KOPT-K1 (cell line): ENCODE measurements at regions not wholly inside any gene's neighbourhood (a gene's known extent, or its start where the extent isn't known, plus 50 kb on each side); places are given as distances from the start of the nearest gene placed in this dataset.

ENCODE experiments used
- H3K27ac ChIP-seq: fragments of 200-600 bp; sonication (generic); 2 replicates; pipeline ENCODE4 v1.5.1; 2016; ENCODE audit warnings: antibody characterized with exemption, mild to moderate bottlenecking, low read depth, low read length; ENCODE audit not compliant: poor library complexity, severe bottlenecking
- H3K36me3 ChIP-seq: fragments of 200-600 bp; sonication (generic); 2 replicates; pipeline ENCODE4 v1.5.1; 2017; ENCODE audit warnings: antibody characterized with exemption, mild to moderate bottlenecking, low read length, moderate library complexity; ENCODE audit not compliant: insufficient read depth
- H3K9me3 ChIP-seq: fragments of 200-600 bp; sonication (generic); 2 replicates; pipeline ENCODE4 v1.5.1; 2017; ENCODE audit warnings: antibody characterized with exemption, low read length, mild to moderate bottlenecking; ENCODE audit not compliant: insufficient read depth, poor library complexity, severe bottlenecking

DNA sequence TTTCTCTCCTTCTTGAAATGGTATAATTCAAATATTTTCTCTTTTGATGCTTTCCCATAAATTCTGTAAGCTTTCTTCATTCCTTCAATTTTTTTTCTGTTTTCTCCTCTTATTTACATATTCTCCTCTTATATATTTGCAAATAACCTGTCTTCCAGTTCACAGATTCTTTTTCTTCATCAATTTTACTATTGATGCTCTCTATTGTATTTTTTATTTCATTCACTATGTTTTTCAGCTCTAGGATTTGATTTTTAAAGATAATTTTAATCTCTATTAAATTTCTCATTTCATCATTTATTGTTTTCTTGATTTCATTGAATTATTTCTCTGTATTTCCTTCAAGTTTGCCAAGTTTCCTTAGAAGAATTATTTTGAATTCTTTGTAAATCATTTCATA lies 54.0 kb upstream of the PRPS1L1 start:
- Histone ChIP-seq H3K9me3 (peaks cover 38% of the 10 kb centered on the region), H3K27ac (no peak overlapping the region), H3K36me3 (no peaks in the 10 kb centered on the region)

DNA sequence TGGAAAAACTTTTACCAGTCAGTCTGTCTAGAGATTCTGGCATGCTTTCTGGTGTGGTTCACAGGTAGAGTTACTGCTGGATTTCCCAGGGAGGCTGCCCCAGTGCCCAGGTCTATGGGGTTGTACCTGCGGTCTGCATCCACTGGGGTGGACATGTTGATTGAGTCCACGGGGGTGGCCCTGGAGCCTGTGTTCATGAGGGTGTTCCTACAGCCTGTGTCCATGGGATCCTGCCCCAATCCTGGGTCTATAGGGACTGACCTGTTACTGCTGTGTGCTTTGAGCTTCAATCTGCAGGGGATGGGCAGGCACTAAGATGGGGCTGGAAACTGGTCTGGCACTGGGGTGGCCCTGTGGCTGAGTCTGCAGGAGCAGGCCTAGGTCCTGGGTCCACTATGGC lies 54.5 kb upstream of the PRPS1L1 start:
- H3K27ac ChIP-seq, result no peak overlapping the region
- peaks cover 41% of the 10 kb centered on the region for H3K9me3 ChIP-seq
- no peaks in the 10 kb centered on the region for H3K36me3 ChIP-seq

DNA sequence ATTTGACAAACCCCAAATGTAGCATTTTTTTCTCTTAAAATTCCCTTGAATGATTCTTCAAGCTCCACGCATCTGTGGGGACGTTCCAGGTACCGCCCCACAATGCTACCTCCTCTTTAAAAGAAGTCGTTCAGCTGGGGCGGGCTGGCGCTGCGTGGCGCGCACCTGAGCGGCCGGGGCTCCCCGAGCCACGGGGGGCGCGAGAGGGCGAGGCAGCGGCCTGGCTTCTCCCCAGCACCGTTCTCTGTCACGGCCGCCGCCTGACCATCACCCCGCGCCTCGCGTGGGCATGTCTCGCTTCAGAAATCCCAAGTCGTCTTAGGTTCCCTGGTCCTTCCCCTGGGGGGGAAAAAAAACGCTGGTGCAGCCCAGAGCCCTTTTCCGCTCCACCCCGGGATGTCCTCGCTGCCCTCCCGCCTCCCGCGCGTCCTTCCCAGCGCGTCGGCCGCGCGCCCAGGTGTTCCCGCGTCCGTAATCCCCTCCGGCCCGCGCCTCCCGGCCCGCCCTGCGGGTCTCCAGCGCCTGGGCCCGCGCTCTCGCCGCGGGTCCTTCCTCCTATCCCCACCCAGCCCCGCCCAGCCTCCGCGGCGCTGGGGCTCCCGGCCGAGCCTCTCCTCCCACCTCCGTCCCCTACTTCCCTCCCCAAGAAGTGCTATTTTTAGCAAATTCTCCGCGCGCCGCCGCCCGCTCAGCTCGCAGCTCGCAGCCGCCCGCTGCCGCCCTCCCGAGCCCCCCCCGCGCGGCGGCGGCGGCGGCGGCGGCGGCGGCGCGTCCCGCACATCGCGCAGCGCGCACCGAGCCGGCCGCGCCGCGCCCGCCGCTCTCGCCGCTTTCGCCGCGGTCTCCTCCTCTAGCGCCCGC lies 58.7 kb upstream of the PRPS1L1 start:
- Histone ChIP-seq H3K27ac (no peak overlapping the region), H3K36me3 (no peaks in the 10 kb centered on the region), H3K9me3 (peaks cover 37% of the 10 kb centered on the region)

DNA sequence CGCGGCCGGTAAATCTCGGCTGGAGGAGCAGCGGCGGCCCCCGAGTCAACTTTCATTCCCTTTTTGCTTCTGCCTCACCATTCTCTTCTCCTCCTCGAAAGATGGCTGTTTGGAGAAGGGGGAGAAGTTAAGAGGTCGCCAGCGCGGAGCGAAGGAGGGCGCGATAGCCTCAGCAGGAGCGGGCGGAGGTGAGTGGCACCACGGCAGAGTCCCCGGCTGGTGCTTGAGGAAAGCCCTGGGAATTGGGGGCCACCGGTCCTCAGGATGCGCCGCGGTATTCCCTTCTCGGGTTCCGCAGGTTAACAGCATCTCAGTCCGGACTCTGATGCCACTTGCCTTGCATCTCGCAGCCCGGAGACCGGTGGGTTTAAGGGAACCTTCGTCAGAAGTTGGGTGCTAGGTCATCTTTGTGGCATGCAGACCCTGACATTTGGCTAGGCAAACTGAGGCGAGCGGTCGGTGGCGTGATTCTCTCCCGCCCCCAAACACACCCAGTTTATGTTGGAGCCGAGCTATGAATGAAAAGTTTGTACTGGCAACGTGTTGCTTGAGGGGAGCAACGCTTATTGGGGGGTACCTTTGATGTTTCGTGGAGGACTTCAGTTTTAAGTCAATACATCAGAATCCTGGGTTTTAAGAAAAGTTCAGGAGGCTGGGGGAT lies 59.5 kb upstream of the PRPS1L1 start:
- Histone ChIP-seq H3K9me3 (peaks cover 29% of the 10 kb centered on the region), H3K36me3 (no peaks in the 10 kb centered on the region), H3K27ac (no peak overlapping the region)

DNA sequence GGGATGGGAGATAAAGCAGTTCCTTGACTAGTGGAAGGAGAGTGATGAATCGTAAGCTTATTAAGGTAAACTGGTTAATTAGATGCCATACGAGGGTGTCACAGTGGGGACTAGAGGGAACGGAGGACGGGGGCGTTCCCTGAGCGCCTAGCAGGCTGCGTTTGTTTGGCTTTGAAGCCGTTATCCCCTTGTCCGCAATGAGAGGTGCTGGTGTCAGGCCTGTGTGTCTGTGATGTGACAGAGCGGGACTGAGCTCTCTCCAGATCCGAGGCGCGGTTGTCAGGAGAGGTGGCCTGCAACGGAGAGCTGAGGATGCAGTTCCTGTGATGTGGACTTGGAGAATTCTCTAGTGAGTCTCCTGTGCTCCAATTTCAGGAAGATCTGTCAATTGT lies 60.0 kb upstream of the PRPS1L1 start:
- peaks cover 24% of the 10 kb centered on the region for H3K9me3 ChIP-seq
- H3K27ac ChIP-seq, result no peak overlapping the region
- H3K36me3 ChIP-seq, result no peaks in the 10 kb centered on the region

DNA sequence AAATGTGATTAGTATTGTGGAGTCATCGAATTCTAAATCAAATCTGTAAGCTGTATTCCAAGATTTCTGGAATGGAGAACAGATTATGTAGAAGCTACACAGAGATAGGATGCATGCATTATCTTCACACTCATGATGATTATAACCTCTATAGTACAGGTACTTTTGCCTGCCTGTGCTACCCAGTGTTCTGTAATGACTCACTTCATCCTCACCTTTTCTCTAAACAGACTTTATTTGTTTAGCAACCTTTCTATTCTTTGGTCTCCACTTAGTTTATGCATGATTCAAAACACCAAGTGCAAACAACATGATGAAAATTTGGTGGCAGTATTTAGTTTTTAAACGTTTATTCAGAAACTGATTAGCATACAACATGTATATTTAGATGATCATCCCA lies 68.4 kb upstream of the PRPS1L1 start:
- H3K27ac ChIP-seq, result no peak overlapping the region
- no peaks in the 10 kb centered on the region for H3K36me3 ChIP-seq
- no peaks in the 10 kb centered on the region for H3K9me3 ChIP-seq

DNA sequence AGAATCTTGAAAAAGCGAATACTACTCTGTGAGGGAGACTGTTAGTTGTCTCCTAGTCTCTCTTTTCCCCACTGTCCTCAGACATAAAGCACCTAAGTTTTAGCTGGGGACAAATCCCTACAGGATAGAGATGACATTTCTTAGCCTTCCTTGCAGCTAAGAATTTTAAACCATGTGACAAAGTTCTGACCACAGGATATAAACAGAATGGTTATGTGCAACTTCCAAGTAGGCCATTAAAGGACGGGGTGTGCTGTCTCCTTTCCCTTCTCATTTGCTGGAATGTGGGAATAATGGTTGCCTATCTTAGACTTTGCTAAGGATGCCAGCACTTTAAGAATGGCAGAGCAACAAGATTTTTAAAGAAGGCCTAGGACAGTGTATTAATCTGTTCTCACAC lies 74.9 kb upstream of the PRPS1L1 start:
- Histone ChIP-seq H3K27ac (no peak overlapping the region), H3K9me3 (no peaks in the 10 kb centered on the region), H3K36me3 (no peaks in the 10 kb centered on the region)

DNA sequence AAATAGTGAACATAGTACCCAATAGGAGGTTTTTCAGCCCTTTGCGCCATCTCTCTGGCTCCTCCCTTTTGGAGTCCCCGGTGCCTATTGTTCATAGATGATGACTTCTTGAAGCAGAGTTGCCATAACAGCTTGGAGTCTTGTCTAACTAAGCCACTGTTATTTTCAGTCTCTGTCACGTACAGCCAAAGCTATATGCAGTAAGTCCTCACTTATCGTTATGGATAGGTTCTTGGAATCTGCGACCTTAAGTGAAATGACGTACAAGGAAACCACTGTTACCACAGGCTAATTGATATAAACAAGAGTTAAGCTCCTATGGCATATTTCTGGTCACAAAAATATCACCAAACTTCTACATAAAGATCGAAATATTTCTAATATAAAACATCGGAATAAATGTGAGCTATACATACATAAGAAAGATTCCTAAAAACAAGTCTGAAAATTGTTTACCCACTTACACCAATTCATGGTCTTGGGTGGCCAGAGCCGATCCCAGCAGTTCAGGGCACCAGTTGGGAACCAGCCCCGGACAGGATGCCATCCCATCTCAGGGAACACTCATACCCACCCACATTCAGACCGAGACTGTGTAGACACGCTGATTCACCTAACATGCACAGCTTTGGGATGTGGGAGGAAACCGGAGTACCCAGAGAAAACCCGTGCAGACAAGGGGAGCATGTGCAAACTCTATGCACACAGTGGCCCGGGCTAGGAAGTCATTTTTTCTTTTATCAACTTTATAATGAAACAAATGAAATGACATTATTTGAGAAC lies 76.0 kb upstream of the PRPS1L1 start:
- Histone ChIP-seq H3K36me3 (no peaks in the 10 kb centered on the region), H3K27ac (no peak overlapping the region), H3K9me3 (no peaks in the 10 kb centered on the region)

DNA sequence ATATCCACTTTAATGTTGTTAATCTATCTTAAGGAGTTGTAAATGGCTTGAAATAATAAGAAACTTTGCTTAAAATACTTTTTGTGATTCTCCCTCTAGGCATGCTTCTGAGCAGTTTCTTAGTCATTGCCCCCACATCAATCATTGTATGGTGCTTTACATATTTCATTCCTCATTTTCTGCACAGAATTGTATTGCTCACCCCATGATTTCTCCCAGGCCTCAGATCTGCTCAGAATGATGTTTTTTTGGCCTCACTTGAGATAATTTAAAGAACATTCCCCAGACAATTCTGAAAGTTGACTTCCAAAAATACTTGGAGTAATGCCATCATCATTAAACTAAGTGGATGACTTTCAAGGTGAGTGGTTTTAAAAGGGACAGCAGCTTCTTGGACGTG lies 82.1 kb upstream of the PRPS1L1 start:
- H3K27ac ChIP-seq, result no peak overlapping the region
- no peaks in the 10 kb centered on the region for H3K36me3 ChIP-seq
- H3K9me3 ChIP-seq, result no peaks in the 10 kb centered on the region

DNA sequence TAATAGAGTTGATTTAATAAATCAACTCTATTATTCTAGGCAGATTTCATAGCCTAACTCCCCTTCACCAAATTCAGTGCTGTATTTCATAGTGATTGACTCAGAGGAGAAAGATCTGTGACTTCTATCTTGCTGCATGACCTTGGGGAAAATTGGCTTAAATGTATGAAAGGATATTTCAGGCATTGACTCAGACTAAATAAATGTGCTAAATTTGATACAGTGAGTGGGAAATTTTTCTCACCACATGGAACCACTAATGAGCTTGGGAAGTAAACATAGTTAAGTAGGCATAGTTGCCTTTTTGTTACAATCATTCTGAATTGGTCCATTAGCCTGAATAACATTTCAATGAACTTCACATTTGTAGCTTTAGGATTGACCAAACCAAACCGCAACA lies 89.0 kb upstream of the PRPS1L1 start:
- no peaks in the 10 kb centered on the region for H3K9me3 ChIP-seq
- no peak overlapping the region for H3K27ac ChIP-seq
- H3K36me3 ChIP-seq, result no peaks in the 10 kb centered on the region

DNA sequence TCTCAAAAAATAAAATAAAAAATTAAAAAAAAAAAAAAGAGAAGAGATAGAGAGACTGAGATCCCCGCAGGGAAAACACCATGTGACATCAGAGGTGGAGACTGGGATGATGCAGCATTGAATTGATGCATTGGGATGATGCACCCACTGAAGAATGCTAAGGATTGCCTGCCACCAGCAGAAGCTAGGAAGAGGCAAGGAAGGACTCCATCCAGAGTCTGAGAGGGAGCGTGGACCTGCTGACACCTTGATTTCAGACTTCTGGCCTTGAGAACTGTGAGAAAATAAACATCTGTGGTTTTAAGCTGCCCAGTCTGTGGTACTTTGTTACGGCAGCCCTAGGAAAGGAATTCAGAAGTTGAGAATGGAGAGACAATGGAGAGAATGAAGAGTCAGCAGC lies 89.8 kb upstream of the PRPS1L1 start:
- no peak overlapping the region for H3K27ac ChIP-seq
- H3K36me3 ChIP-seq, result no peaks in the 10 kb centered on the region
- no peaks in the 10 kb centered on the region for H3K9me3 ChIP-seq

DNA sequence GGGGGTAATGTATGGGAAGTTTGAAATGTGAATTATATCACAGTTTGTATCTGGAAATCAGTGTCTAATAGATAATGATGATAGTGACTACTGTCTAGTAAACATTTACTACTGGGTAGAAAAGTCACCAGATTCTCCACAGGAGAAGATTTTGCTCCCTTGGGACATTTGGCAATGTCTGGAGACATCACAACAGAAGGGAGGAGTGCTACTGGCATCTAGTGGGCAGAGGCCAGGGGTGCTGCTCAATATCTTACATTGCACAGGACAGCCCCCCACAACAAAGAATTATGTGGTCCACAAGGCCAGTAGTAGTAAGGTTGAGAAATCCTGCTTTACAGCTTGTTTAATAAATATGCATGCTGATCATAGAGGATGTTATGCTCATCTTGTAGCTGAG lies 92.3 kb upstream of the PRPS1L1 start:
- Histone ChIP-seq H3K9me3 (no peaks in the 10 kb centered on the region), H3K36me3 (no peaks in the 10 kb centered on the region), H3K27ac (no peak overlapping the region)

DNA sequence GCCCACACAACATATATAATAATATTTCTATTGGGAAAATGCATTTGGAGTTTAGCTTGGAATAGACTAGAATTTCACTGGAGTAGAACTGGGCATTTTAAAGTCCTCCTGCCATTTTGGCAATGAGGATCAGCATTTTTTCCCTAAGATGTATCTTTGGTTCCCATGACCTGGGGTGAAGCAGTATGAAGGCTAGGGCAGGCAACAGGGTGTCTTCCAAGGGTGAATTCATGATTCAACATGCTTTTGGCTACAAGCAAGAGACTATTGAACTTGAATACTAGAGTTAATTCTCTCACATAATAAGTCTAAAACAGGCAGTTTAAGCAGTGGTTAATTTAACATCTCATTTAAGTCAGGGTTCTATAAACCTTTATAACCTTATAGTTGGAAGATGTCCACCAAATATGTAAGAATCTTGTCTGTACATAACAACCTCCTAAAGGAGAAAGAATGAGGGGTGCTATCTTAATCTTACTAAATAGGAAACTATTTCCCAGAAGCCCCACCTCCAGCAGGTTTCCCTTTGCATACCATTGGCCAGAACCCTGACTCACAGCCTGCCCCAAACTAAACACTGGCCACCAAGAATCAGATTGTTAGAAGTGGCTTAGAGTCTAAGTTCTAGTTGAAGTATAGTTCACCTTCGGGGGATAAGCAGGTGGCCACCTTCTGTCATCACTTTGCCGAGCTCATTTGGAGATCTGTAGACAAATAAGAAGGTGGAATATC lies 96.0 kb upstream of the PRPS1L1 start:
- Histone ChIP-seq H3K36me3 (no peaks in the 10 kb centered on the region), H3K27ac (no peak overlapping the region), H3K9me3 (no peaks in the 10 kb centered on the region)

DNA sequence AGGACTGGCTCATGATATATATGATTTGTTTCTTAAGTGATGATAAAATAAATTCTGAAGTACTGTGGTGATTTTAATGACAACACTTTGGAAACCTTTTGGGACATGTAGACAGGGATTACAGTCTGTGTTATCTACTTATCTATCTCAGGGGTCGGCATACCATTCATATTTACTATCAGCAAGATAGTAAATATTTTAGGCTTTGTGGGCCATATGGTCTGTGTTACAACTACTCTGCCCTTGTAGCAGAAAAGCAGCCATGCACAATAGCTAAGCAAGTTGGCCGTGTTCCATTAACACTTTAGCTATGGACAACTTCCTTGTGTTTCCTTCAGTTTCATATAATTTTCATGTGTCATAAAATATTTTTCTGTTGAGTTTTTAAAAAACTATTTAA lies 97.8 kb upstream of the PRPS1L1 start:
- no peaks in the 10 kb centered on the region for H3K36me3 ChIP-seq
- H3K27ac ChIP-seq, result no peak overlapping the region
- H3K9me3 ChIP-seq, result no peaks in the 10 kb centered on the region

DNA sequence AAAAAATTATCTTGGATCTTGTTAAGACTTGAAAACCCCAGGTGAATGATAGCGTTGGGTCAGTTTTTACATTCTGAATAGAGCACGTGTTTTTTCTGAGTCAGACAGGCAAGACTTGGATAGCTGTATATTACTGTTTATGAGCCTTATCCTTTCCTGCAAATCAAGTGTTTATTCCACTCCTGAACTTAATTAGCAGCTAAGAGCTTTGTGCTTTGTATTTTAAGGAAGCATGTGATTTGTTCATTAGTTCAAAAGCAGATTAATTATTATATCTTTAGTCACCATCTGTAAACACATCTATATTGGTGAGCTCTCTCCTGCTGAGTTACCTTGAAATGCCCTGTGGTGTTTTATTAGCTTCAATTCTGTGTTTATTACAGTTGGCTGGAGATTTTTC lies 98.6 kb upstream of the PRPS1L1 start:
- Histone ChIP-seq H3K9me3 (no peaks in the 10 kb centered on the region), H3K27ac (no peak overlapping the region), H3K36me3 (no peaks in the 10 kb centered on the region)
